ENCODE measurements at regions not wholly inside any gene's neighbourhood (a gene's known extent, or its start where the extent isn't known, plus 50 kb on each side); places are given as distances from the start of the nearest gene placed in this dataset.

DNA sequence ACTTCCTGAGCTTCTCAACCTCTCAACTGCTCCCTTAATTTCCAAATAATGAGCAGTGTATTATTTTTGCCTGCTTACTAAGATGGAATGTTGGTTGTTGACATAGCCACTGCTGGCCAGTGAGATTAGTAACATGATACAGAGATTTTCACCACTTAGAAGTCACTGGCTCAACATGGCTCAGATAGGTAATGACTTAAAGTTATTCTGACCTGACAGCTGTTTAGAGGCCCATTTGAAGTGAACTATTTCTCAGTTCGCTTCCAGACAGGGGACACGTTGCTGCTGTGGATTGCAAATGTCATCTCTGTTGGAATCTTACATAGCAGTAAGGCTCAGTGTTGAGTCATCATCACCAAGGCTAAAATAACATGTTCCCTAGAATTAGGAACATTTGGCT lies 490.2 kb downstream of the TLE4 start:
- TF ChIP-seq CTCF (IDR thresholded peaks at IDR 0.05; ENCODE audit: insufficient read depth, low read length, poor library complexity, severe bottlenecking): no peak
- TF ChIP-seq EZH2phosphoT487 (conservative IDR thresholded peaks at IDR 0.05; ENCODE audit: low read length): no peak
